H9 (cell line): ENCODE measurements at regions not wholly inside any gene's neighbourhood (a gene's known extent, or its start where the extent isn't known, plus 50 kb on each side); places are given as distances from the start of the nearest gene placed in this dataset.

Source experiments
- DNase-seq: peaks from one replicate; pipeline ENCODE4 v3.0.0-alpha.2; 2017
- H2AFZ ChIP-seq: one replicate; pipeline ENCODE4 v1.6.1; 2013; ENCODE audit warnings: mild to moderate bottlenecking, low read length, control low read depth, moderate library complexity
- H2AK5ac ChIP-seq: 2 replicates; pipeline ENCODE4 v1.6.1; 2013; ENCODE audit warnings: low read length, control low read depth, mixed read lengths; ENCODE audit not compliant: insufficient read length
- H2BK120ac ChIP-seq: one replicate; pipeline ENCODE4 v1.6.1; 2013; ENCODE audit warnings: low read depth, mild to moderate bottlenecking, low read length, control low read depth, inconsistent platforms; ENCODE audit not compliant: poor library complexity, severe bottlenecking
- H2BK12ac ChIP-seq: 2 replicates; pipeline ENCODE4 v1.6.1; 2013; ENCODE audit warnings: low read length, control low read depth, mixed read lengths, low read depth; ENCODE audit not compliant: insufficient read length
- H2BK15ac ChIP-seq: 2 replicates; pipeline ENCODE4 v1.6.1; 2013; ENCODE audit warnings: low read depth, low read length, control low read depth
- H2BK20ac ChIP-seq: one replicate; pipeline ENCODE4 v1.6.1; 2013; ENCODE audit warnings: low read depth, mild to moderate bottlenecking, low read length, control low read depth, inconsistent platforms; ENCODE audit not compliant: poor library complexity, severe bottlenecking
- H2BK5ac ChIP-seq: 2 replicates; pipeline ENCODE4 v1.6.1; 2013; ENCODE audit warnings: low read length, control low read depth, mixed read lengths; ENCODE audit not compliant: insufficient read length
- H3K14ac ChIP-seq: 2 replicates; pipeline ENCODE4 v1.6.1; 2013; ENCODE audit warnings: low read length, control low read depth; ENCODE audit not compliant: insufficient read depth
- H3K18ac ChIP-seq: 2 replicates; pipeline ENCODE4 v1.6.1; 2013; ENCODE audit warnings: low read depth, mild to moderate bottlenecking, mixed read lengths, low read length, control low read depth; ENCODE audit not compliant: insufficient read length
- H3K23ac ChIP-seq: 2 replicates; pipeline ENCODE4 v1.6.1; 2013; ENCODE audit warnings: low read length, control low read depth, mixed read lengths, low read depth; ENCODE audit not compliant: insufficient read length
- H3K23me2 ChIP-seq: 2 replicates; pipeline ENCODE4 v1.6.1; 2013; ENCODE audit warnings: low read depth, mild to moderate bottlenecking, mixed read lengths, low read length, control low read depth; ENCODE audit not compliant: insufficient read length, poor library complexity, severe bottlenecking
- H3K27ac ChIP-seq: 2 replicates; pipeline ENCODE4 v1.5.1; 2013; ENCODE audit warnings: low read length, control low read depth, mixed read lengths, low read depth; ENCODE audit not compliant: insufficient read length
- H3K27me3 ChIP-seq: 2 replicates; pipeline ENCODE4 v1.6.1; 2013; ENCODE audit warnings: low read length, control low read depth, inconsistent platforms; ENCODE audit not compliant: insufficient read depth
- H3K4ac ChIP-seq: 2 replicates; pipeline ENCODE4 v1.6.1; 2013; ENCODE audit warnings: low read depth, mild to moderate bottlenecking, control low read depth, inconsistent platforms, low read length, moderate library complexity
- H3K4me1 ChIP-seq: 2 replicates; pipeline ENCODE4 v1.6.1; 2013; ENCODE audit warnings: low read length, control low read depth, inconsistent platforms; ENCODE audit not compliant: insufficient read depth
- H3K4me2 ChIP-seq: 2 replicates; pipeline ENCODE4 v1.6.1; 2013; ENCODE audit warnings: low read length, control low read depth, mixed read lengths; ENCODE audit not compliant: insufficient read length, insufficient read depth
- H3K56ac ChIP-seq: 2 replicates; pipeline ENCODE4 v1.6.1; 2013; ENCODE audit warnings: low read depth, mild to moderate bottlenecking, mixed read lengths, low read length, control low read depth; ENCODE audit not compliant: insufficient read length
- H3K79me1 ChIP-seq: 2 replicates; pipeline ENCODE4 v1.6.1; 2013; ENCODE audit warnings: low read depth, mild to moderate bottlenecking, moderate library complexity, low read length, control low read depth, inconsistent platforms; ENCODE audit not compliant: insufficient read depth, poor library complexity, severe bottlenecking
- H3K79me2 ChIP-seq: 2 replicates; pipeline ENCODE4 v1.6.1; 2013; ENCODE audit warnings: low read length, control low read depth, inconsistent platforms; ENCODE audit not compliant: insufficient read depth
- H3K9ac ChIP-seq: 2 replicates; pipeline ENCODE4 v1.6.1; 2013; ENCODE audit warnings: low read length, control low read depth, mixed read lengths; ENCODE audit not compliant: insufficient read length; ENCODE audit errors: extremely low read depth
- H3K9me3 ChIP-seq: one replicate; pipeline ENCODE4 v1.6.1; 2013; ENCODE audit warnings: low read depth, low read length, inconsistent platforms; ENCODE audit not compliant: control insufficient read depth
- H3T11ph ChIP-seq: one replicate; pipeline ENCODE4 v1.6.1; 2013; ENCODE audit warnings: mild to moderate bottlenecking, low read length, control low read depth, inconsistent platforms
- H4K20me1 ChIP-seq: one replicate; pipeline ENCODE4 v1.6.1; 2013; ENCODE audit not compliant: control insufficient read depth, insufficient read length, insufficient read depth
- H4K5ac ChIP-seq: 2 replicates; pipeline ENCODE4 v1.6.1; 2013; ENCODE audit warnings: low read depth, mild to moderate bottlenecking, mixed read lengths, low read length, control low read depth; ENCODE audit not compliant: insufficient read length
- H4K8ac ChIP-seq: replicated peaks from 2 replicates; pipeline ENCODE4 v1.6.1; 2013; ENCODE audit warnings: low read length, control low read depth, mixed read lengths, low read depth; ENCODE audit not compliant: insufficient read length
- H4K91ac ChIP-seq: 2 replicates; pipeline ENCODE4 v1.6.1; 2013; ENCODE audit warnings: low read depth, mild to moderate bottlenecking, moderate library complexity, mixed read lengths, low read length, control low read depth; ENCODE audit not compliant: insufficient read length
- H3K27ac Mint-ChIP-seq, 3 experiments: 2 replicates in 2 of 3; 3 replicates in 1 of 3; pipeline ENCODE4 v1.8.0; 2020 to 2021; ENCODE audit warnings: mixed read lengths in 3 of 3, mild to moderate bottlenecking in 1 of 3, moderate library complexity in 1 of 3
- H3K27me3 Mint-ChIP-seq: 2 replicates; pipeline ENCODE4 v1.8.0; 2021; ENCODE audit warnings: low read depth, mild to moderate bottlenecking, moderate library complexity, mixed read lengths
- H3K36me3 Mint-ChIP-seq, 3 experiments: 2 replicates in 2 of 3; 3 replicates in 1 of 3; pipeline ENCODE4 v1.8.0; 2020 to 2021; ENCODE audit warnings: low read depth in 3 of 3, mixed read lengths in 3 of 3; ENCODE audit not compliant: insufficient read depth in 1 of 3
- H3K4me1 Mint-ChIP-seq, 2 experiments: 2 replicates each; pipeline ENCODE4 v1.8.0; 2020; ENCODE audit warnings: mixed read lengths in 2 of 2
- H3K4me3 Mint-ChIP-seq, 2 experiments: 2 replicates in 1 of 2; 3 replicates in 1 of 2; pipeline ENCODE4 v1.8.0; 2020 to 2021; ENCODE audit warnings: mild to moderate bottlenecking in 2 of 2, mixed read lengths in 2 of 2, moderate library complexity in 1 of 2
- H3K9me3 Mint-ChIP-seq, 2 experiments: 2 replicates in 1 of 2; 3 replicates in 1 of 2; pipeline ENCODE4 v1.8.0; 2020; ENCODE audit warnings: mild to moderate bottlenecking in 2 of 2, mixed read lengths in 2 of 2, moderate library complexity in 1 of 2
- CTCF ChIP-seq: fragments of 200-600 bp; sonication (generic); conservative IDR thresholded peaks from 3 replicates; pipeline ENCODE4 v1.8.0; 2021; ENCODE audit warnings: antibody characterized with exemption, mild to moderate bottlenecking
- WGBS: extraction: QIAGEN DNeasy Blood & Tissue Kit; methylation state at CpG from one replicate; pipeline ENCODE4 v1.1.7; 2013; ENCODE audit warnings: missing lambda C conversion rate, low lambda C conversion rate, mixed read lengths; ENCODE audit not compliant: insufficient read length; ENCODE audit errors: extremely low coverage; 5-methylcytosine and 5-hydroxymethylcytosine counted together

GRCh38 chr10:127798111-127798510 lies 61.1 kb downstream of the FOXI2 start:
- no peaks in the 10 kb centered on the region for H3K27me3 ChIP-seq
- no peaks in the 10 kb centered on the region for H3K79me1 ChIP-seq
- no peak for TF ChIP-seq CTCF
- H2AK5ac ChIP-seq: no peak overlapping the region
- DNase-seq: no peak
- no peaks in the 10 kb centered on the region for H3K4me1 Mint-ChIP-seq
- no peak overlapping the region for H2AFZ ChIP-seq
- H3K27me3 Mint-ChIP-seq: peaks cover 26% of the 10 kb centered on the region
- no peak overlapping the region for H3K14ac ChIP-seq
- no peak overlapping the region for H3T11ph ChIP-seq
- H3K4me2 ChIP-seq: no peak overlapping the region
- H2BK15ac ChIP-seq: no peak overlapping the region
- no peaks in the 10 kb centered on the region for H4K20me1 ChIP-seq
- no peak overlapping the region for H2BK12ac ChIP-seq
- H3K9ac ChIP-seq: no peak overlapping the region
- no peak overlapping the region for H3K4ac ChIP-seq
- no peak overlapping the region for H2BK120ac ChIP-seq
- no peaks in the 10 kb centered on the region for H3K9me3 ChIP-seq
- H3K27ac ChIP-seq: no peak overlapping the region
- H3K4me3 Mint-ChIP-seq: no peak overlapping the region
- no peak overlapping the region for H3K56ac ChIP-seq
- no peaks in the 10 kb centered on the region for H3K79me2 ChIP-seq
- no peaks in the 10 kb centered on the region for H3K4me1 ChIP-seq
- H3K18ac ChIP-seq: no peak overlapping the region
- no peak overlapping the region for H3K23ac ChIP-seq
- WGBS: no CpG with 5 or more reads among the region's 6 CpGs
- H3K27ac Mint-ChIP-seq: no peak overlapping the region
- no peak overlapping the region for H2BK20ac ChIP-seq
- H3K9me3 Mint-ChIP-seq: peaks cover 10 to 14% of the 10 kb centered on the region in 2 experiments; a peak in 3 of 5 replicates
- no peak overlapping the region for H4K8ac ChIP-seq
- no peak overlapping the region for H4K5ac ChIP-seq
- no peak overlapping the region for H4K91ac ChIP-seq
- H2BK5ac ChIP-seq: no peak overlapping the region
- no peaks in the 10 kb centered on the region for H3K23me2 ChIP-seq
- H3K36me3 Mint-ChIP-seq: peaks cover 0 to 9% (median 2%) of the 10 kb centered on the region in 3 experiments; a peak in 3 of 7 replicates
